Stimulated activated CD4-positive, alpha-beta T cell treated with anti-CD3 and anti-CD28 coated beads, Interleukin-12 subunit alpha, Interleukin-12 subunit beta, amount 100 ng/mL, for 48 hours (primary cell): ENCODE measurements at regions not wholly inside any gene's neighbourhood (a gene's known extent, or its start where the extent isn't known, plus 50 kb on each side); places are given as distances from the start of the nearest gene placed in this dataset.

Experiments used
- DNase-seq, 3 donors: peaks; one replicate each; pipeline ENCODE4 v3.0.0-alpha.2; 2020; ENCODE audit warnings: low read depth in 2 of 3, low spot score in 1 of 3

DNA sequence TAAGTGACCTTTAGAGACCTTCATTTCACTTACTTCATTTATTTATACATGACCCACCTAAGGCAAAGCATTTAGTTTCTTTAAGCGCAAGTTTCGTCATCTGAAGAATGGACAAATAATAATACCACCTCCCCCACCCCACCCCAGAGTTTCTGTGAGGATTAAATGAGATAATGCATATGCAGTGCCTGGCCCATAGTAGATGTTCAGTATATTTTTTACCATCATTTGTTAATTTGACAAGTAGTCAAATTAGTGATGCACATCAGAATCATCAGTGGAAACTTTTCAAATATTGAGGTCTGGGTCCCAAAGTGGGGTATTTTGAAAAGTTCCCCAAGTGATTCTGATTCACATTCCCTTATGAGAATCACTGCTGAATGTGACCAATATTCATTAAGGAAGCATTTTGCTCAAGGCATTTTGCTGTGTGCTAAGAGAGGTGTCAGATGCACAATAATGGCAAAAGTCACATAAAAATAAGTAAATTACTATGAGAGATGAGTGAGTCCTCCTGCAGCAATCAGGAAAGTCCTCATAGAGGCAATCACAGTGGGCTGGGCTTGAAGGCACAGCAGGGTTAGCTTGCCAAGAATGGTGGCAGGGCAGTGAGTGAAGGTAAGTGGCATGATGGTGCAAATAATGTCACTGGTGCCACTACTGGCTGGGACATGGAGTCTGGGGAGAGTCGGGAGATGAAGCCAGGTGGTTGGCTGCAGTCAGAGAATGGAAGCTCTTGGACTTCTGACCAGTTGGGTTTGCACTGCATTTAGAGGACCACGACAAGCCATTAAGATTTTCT, 244.1 kb downstream of the PTEN start:
- no peak for DNase-seq

DNA sequence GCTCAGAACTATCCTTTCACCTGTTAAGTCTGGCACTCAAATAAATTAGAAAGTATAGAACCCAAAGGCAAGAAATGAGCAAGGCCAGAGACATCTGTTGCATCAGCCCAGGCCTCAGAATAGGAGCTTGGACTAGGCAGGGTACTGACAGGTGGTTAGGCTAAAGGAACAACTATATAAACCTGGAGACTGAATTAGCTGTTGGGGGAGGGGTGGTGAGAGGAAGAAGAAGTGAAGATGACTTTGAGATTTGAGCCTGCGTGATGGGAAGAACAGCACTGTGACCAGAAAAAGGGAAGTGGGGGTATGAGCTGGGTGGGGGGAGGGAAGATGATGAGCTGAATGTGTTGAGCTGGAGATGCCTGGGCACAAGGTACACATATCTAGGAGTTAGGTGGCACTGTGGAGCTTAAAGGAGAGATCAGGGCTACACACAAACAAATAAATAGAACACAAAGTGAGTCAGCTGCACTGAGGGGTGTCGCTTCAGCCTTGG, 244.7 kb downstream of the PTEN start:
- DNase-seq = no peak

- no peak for DNase-seq
These were observed 246.9 kb downstream of the PTEN start for GRCh38 chr10:88110355-88110754.

DNA sequence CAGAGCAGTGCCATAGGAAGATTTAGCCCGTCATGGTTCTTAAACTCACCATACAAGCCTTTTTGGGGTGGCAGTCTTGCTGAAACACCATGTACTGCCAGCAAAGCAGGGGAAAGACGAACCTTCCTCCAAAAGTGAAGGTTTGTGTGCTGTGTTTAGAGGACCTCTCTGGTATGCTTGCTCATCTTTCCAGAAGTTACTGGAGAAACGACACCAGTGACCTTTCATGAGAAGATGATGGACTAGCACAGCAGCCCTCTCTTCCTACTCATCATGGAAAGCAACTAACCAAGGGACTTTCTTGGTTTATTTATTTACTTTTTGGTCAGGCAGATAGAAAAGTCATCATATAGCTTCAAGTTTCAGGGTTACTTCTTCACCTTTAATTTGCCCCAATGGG, 247.4 kb downstream of the PTEN start:
- DNase-seq = no peak

DNA sequence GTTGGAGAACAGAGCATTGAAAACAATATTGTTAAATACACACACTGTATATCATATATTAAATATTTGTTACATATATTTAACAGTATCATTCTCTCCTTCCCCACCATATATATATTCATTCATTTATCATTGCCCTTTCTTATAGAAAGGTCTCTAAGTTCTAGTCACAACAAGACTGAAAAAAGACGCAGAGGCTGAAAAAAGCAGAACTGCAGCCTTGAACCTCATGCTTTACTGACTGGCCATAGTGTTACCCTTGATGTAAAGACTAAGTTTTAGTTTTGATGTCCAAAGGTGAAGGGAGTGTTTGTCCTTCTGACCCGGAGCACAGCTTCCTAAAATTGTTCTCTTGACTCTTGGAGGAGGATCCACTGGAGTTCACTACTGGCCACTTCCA, 247.9 kb downstream of the PTEN start:
- no peak for DNase-seq

- DNase-seq = no peak
These were observed 249.8 kb downstream of the PTEN start for GRCh38 chr10:88113232-88113631.

GRCh38 chr10:88113657-88114272, 250.3 kb downstream of the PTEN start:
- no peak for DNase-seq

DNA sequence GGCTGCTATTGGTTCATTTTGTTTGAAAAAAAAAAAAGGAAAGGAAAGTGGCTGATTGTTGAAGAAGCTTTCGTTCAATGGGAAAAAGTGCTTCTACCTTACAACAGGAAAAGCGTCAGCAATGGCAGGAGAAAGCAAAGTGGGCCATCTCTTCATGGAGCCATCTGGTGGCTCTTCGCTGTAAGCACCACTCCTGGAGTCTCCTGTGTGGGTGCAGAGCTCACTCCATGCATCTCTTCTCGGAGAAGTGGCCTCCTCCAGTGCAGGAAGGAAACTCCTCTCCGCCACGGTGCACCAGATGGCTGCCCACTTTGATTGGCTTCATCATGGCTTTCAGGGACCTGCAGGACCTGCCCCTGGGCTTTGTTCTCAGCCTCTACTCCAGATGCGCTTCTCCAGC, 250.9 kb downstream of the PTEN start:
- DNase-seq = no peak

DNA sequence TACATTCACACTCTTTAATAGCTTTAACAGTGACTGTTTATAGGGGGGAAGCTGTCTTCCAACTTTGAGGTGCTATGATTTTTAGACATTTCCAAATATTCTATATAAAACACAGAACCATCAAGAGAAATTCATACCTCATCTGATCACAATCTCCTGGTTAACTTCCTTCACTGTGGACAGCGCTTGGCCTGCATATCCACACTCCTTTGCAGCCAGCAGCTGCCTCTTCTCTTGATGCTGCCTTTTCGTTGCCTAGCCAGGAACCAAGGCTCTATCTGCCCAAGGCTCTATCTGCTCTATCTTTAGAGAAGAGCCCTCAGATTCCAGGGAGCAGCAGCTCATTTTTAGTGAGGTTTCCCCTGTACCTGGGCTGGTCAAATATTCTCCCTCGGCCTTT, 252.0 kb downstream of the PTEN start:
- DNase-seq = no peak

GRCh38 chr10:88115968-88116367, 252.5 kb downstream of the PTEN start:
- DNase-seq = no peak

- DNase-seq = no peak
These were observed 253.1 kb downstream of the PTEN start for GRCh38 chr10:88116481-88116880.

- peak; percentile 41 to 49 (median 43) for DNase-seq
These were observed 253.7 kb downstream of the PTEN start for GRCh38 chr10:88116971-88117626.

- no peak for DNase-seq
These were observed 254.6 kb downstream of the PTEN start for GRCh38 chr10:88117869-88118632.

DNA sequence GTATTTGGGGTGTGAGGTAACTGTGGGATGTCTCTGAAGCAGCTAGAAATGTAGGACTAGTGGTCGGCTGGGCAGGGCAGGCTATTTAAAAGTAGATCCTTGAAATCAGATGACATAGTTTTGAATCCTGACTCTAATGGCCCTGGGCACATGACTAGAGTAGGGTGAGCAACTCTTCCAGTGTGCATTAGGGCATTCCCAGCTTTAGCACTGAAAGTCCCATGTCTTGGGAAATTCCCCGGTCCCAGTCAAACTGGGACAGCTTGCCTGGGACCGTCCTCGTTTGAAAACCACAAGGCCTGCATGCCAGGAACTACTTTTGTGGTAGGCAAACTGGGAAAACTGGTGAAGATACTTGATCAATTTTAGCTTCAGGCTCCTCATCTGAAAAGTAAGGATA, 255.3 kb downstream of the PTEN start:
- DNase-seq = no peak

DNA sequence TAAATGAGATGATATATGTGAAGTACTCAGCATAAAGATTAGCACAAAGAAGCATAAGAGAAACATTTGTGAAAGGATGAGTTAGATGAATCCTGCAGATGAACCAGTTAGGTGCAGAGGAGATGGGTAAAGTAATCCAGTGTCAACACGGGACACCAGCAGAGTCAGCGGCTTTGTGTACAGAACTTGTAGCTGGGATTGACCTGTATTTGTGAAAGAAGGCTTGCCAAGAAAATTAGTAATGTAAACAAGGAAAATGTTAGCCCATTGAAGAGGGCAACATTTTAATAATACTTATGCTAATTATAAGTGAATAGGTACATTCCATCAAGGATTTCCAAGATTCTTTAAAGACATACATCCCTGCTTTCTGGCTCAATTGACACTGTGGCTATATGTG, 255.7 kb downstream of the PTEN start:
- DNase-seq = no peak

DNA sequence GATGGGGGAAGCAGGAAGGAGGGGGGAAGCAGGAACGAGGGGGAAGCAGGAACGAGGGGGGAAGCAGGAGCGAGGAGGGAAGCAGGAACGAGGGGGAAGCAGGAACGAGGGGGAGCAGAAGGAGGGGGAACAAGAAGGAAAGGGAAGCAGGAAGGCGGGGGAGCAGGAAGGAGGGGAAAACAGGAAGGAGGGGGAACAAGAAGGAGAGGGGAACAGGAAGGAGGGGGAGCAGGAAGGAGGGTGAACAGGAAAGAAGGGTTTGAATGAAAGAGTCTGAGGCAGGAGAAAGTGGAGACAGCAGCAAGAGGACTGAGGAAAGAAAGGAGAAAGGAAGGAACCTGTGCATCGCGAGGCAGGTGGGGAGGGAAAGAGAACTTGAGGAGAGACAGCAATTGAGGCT, 256.6 kb downstream of the PTEN start:
- no peak for DNase-seq

DNA sequence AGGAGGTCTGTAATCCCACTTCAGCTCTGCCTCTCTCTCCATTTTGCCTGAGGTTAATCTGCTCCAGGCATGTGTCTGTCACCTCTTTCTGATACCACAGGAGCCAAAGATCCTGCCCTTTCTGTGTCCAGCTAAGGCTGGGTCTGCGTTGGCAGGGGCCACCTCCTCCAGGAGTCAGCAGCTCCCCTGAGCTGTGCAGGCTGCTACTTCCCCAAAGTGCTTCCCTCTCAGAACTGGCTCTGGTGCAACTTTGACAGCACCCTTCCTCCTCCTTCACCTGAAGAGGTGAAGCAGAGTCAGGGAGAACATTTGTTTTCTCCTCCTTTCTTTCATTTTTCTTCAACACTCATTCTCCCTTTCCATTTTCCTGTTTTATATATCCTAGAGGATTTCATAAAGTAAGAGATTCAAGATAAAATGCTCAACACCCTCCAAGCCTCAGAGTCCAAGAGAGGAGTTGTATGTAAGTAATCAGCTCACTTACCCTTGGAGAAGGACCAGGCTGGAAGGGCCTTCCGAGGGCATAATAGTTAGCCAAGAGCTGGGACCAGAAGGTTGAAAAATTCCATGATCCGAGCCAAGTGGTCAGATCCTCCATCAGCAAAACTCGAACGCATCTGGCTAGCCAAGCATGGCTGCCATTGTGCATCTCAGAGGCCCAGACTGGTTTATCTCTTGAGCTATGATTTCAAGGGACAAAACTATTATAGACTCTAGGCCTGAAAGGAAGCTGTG, 257.3 kb downstream of the PTEN start:
- DNase-seq = no peak

DNA sequence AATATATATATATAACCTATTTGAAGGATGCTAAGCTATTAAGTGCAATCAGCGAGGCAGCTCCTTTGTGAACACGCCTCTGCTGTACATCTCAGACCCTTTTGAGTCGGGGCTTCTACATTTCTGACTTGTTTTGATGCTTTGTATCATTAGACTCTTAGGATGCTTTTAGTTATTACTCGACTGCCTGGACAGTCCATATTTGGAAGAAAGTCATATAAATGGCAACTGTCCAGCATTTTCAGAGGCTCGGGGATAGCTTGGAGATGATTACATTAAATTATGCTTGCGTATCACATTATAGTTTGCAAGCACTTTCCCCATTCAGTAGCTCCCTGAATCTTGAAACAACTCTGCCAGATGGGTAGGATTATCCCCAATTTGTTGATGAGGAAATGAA, 257.9 kb downstream of the PTEN start:
- no peak for DNase-seq

- no peak for DNase-seq
These were observed 258.7 kb downstream of the PTEN start for GRCh38 chr10:88122145-88122544.

- DNase-seq = no peak
These were observed 259.2 kb downstream of the PTEN start for GRCh38 chr10:88122576-88122975.

DNA sequence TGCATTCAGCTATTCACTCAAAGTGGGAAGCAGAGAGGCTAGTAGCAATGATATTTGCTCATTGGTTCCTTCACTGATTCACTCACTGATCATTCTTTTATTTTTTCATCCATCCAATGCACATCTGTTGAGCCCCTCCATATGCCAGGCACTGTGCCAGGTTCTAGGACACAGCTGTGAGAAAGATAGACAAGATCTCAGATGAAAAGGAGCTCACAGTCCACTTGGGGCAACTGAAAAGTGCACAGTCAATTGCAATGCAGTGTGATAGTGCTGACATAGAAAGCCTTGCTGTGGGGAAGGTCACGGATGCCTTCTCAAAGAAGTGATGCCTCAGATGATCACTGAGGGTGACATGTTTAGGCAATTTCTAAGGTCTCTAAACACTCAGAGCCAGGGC, 262.3 kb downstream of the PTEN start:
- DNase-seq = no peak
